H4 (cell line): ENCODE measurements at regions not wholly inside any gene's neighbourhood (a gene's known extent, or its start where the extent isn't known, plus 50 kb on each side); places are given as distances from the start of the nearest gene placed in this dataset.

ENCODE experiments used
- DNase-seq: peaks from one replicate; pipeline ENCODE4 v3.0.0-alpha.2; 2015; ENCODE audit warnings: low spot score

- DNase-seq = no peak
These were observed 165.3 kb downstream of the LTN1 start for GRCh38 chr21:28827422-28827821.

GRCh38 chr21:28826569-28826968 is 166.1 kb downstream of the LTN1 start:
- DNase-seq = no peak

GRCh38 chr21:28826021-28826420 is 166.7 kb downstream of the LTN1 start:
- no peak for DNase-seq

- DNase-seq = no peak
These were observed 169.2 kb downstream of the LTN1 start for GRCh38 chr21:28823429-28823828.

GRCh38 chr21:28822486-28823335 is 170.0 kb downstream of the LTN1 start:
- DNase-seq = no peak

GRCh38 chr21:28822123-28822399 is 170.6 kb downstream of the LTN1 start:
- no peak for DNase-seq

- DNase-seq = no peak
These were observed 171.2 kb downstream of the LTN1 start for GRCh38 chr21:28821276-28822122.

GRCh38 chr21:28818663-28819278 is 173.9 kb downstream of the LTN1 start:
- DNase-seq = no peak

- DNase-seq = no peak
These were observed 174.8 kb downstream of the LTN1 start for GRCh38 chr21:28817871-28818270.

- DNase-seq = no peak
These were observed 180.8 kb downstream of the LTN1 start for GRCh38 chr21:28811860-28812259.

- no peak for DNase-seq
These were observed 181.7 kb downstream of the LTN1 start for GRCh38 chr21:28810826-28811524.

GRCh38 chr21:28805885-28806284 is 186.8 kb downstream of the LTN1 start:
- peak; percentile 28 for DNase-seq

- no peak for DNase-seq
These were observed 188.5 kb downstream of the LTN1 start for GRCh38 chr21:28804089-28804670.

GRCh38 chr21:28801906-28802305 is 190.8 kb downstream of the LTN1 start:
- no peak for DNase-seq

- DNase-seq = no peak
These were observed 192.8 kb downstream of the LTN1 start for GRCh38 chr21:28799926-28800325.

- DNase-seq = no peak
These were observed 193.9 kb downstream of the LTN1 start for GRCh38 chr21:28798798-28799197.

- no peak for DNase-seq
These were observed 197.4 kb downstream of the LTN1 start for GRCh38 chr21:28795251-28795650.

- no peak for DNase-seq
These were observed 198.3 kb downstream of the LTN1 start for GRCh38 chr21:28794371-28794851.

- no peak for DNase-seq
These were observed 199.6 kb downstream of the LTN1 start for GRCh38 chr21:28793043-28793442.

GRCh38 chr21:28791595-28792282 is 200.9 kb downstream of the LTN1 start:
- no peak for DNase-seq

- DNase-seq = no peak
These were observed 202.3 kb downstream of the LTN1 start for GRCh38 chr21:28790335-28790734.
